ENCODE measurements at regions not wholly inside any gene's neighbourhood (a gene's known extent, or its start where the extent isn't known, plus 50 kb on each side); places are given as distances from the start of the nearest gene placed in this dataset.

DNA sequence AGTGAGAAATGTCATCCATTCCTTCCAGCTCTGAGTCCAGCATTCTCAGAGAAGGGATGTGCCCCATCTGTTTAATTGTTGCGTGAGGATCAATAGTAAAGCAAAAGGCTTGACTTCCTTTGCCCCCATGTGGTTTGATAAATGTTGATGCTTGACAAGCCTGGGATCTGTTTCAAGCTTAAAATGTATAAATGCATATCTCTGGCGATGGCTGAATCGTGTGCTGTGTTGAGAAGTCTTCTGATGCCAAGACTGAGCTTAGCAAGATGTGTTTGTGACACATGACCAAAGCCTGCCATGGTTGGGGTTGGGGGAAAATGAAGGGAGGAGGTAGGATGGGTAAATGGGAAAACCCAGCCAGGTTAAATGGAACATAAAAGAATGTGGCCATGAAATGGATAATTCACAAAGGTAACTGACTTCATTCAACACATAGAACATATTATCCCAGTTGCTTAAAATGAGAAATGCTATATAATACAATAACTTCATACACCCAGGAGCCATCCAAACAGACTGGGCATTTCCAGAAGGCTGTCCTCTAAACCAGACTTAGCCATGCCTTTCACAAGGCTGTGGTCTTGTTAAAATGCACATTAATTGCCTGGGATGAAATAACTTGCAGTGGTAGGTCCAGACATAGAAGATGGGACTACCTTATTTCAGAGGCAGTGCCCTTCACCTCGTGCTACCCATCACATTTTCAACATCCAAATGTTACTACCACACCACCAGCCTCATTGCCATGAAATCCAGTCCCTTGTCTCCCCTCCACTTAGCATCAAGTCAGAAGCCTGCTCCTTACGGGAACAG, 147.3 kb upstream of the PDE1C start:
- H3K36me3 ChIP-seq (ENCODE audit: low read depth): no peaks in the 10 kb centered on the region
- H3F3A ChIP-seq (ENCODE audit: insufficient read depth, low read depth): no peaks in the 10 kb centered on the region
- H3K9me2 ChIP-seq (ENCODE audit: insufficient read depth): no peaks in the 10 kb centered on the region
- peaks cover 37% of the 10 kb centered on the region for H3K27me3 ChIP-seq (ENCODE audit: insufficient read depth, low read depth)
- H3K79me2 ChIP-seq (ENCODE audit: low read depth): no peaks in the 10 kb centered on the region
- no peak overlapping the region for H2AFZ ChIP-seq
- no peak overlapping the region for H3K4me2 ChIP-seq
- intact Hi-C loops (cut with micrococcal nuclease; ENCODE audit: unreplicated experiment): no loop called here
- H3K4me3 ChIP-seq: no peak overlapping the region
- CTCF ChIA-PET: no interaction called here
- no peaks in the 10 kb centered on the region for H4K20me1 ChIP-seq (ENCODE audit: insufficient read depth)
- DNase-seq: no peak
- BruUV-seq (replicated peaks): no TSS peak
- H3K4me1 ChIP-seq (replicated peaks; ENCODE audit: insufficient read depth): no peaks in the 10 kb centered on the region
- H3K9me3 ChIP-seq (ENCODE audit: insufficient read depth, low read depth): no peaks in the 10 kb centered on the region
- no peak for TF ChIP-seq EZH2 (IDR thresholded peaks at IDR 0.05; ENCODE audit: low read depth)
- TF ChIP-seq, protein P1, sequence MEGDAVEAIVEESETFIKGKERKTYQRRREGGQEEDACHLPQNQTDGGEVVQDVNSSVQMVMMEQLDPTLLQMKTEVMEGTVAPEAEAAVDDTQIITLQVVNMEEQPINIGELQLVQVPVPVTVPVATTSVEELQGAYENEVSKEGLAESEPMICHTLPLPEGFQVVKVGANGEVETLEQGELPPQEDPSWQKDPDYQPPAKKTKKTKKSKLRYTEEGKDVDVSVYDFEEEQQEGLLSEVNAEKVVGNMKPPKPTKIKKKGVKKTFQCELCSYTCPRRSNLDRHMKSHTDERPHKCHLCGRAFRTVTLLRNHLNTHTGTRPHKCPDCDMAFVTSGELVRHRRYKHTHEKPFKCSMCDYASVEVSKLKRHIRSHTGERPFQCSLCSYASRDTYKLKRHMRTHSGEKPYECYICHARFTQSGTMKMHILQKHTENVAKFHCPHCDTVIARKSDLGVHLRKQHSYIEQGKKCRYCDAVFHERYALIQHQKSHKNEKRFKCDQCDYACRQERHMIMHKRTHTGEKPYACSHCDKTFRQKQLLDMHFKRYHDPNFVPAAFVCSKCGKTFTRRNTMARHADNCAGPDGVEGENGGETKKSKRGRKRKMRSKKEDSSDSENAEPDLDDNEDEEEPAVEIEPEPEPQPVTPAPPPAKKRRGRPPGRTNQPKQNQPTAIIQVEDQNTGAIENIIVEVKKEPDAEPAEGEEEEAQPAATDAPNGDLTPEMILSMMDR (conservative IDR thresholded peaks at IDR 0.05): no peak
- no peak overlapping the region for H3K27ac ChIP-seq
- POLR2A ChIA-PET (ENCODE audit: unreplicated experiment): no interaction called here

DNA sequence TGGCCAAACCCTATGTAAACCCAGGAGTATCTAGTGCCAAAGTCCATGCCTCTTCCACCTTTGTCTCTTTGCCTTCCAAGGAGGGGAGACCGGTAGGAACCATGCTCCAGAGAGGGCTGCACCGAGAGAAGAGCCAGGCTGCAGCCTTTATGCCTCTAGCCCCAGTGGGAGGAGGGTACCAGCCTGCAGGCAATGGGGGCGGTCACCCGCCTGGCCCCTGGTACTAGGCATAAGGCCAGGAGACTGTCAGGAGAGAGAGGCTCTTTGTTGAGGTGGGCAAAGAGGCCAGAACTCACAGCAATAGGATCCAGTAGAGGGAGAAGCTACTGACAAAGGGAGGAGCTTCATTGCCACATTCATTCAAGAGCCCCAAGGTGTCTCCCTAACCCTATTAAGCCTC, 146.6 kb upstream of the PDE1C start:
- BruUV-seq (replicated peaks): no TSS peak
- Histone ChIP-seq H3F3A (ENCODE audit: insufficient read depth, low read depth) (no peaks in the 10 kb centered on the region), H3K27ac (no peak overlapping the region), H2AFZ (no peak overlapping the region), H3K27me3 (ENCODE audit: insufficient read depth, low read depth) (peaks cover 36% of the 10 kb centered on the region), H3K4me2 (no peak overlapping the region), H4K20me1 (ENCODE audit: insufficient read depth) (no peaks in the 10 kb centered on the region), H3K79me2 (ENCODE audit: low read depth) (no peaks in the 10 kb centered on the region), H3K9me2 (ENCODE audit: insufficient read depth) (no peaks in the 10 kb centered on the region), H3K36me3 (ENCODE audit: low read depth) (no peaks in the 10 kb centered on the region), H3K4me1 (replicated peaks; ENCODE audit: insufficient read depth) (no peaks in the 10 kb centered on the region), H3K9me3 (ENCODE audit: insufficient read depth, low read depth) (no peaks in the 10 kb centered on the region), H3K4me3 (no peak overlapping the region)
- no peak for DNase-seq
- CTCF ChIA-PET: no interaction called here
- intact Hi-C loops (cut with micrococcal nuclease; ENCODE audit: unreplicated experiment): no loop called here
- POLR2A ChIA-PET (ENCODE audit: unreplicated experiment): no interaction called here
- no peak for TF ChIP-seq EZH2 (IDR thresholded peaks at IDR 0.05; ENCODE audit: low read depth)
- TF ChIP-seq, protein P1 (conservative IDR thresholded peaks at IDR 0.05): no peak

DNA sequence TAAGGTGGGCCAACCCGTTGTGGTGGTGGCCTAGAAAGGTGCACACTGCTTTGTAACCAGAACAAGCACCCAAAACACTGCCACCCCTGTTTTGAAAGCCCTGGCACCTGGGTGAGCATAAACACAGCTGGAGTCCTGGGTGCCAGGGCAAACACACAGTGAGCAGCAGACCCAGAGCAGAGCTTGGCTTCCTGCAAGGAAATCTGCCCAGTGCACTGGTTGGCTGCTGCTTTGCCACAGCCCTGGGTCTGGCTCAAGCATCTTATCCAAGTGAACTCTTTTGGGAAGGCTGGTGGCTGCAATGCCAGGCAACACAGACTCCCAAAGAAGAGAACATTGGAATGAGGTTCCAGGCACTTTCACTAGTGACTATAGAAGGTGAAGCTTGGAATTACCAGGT, 145.5 kb upstream of the PDE1C start:
- no peaks in the 10 kb centered on the region for H3K79me2 ChIP-seq (ENCODE audit: low read depth)
- H4K20me1 ChIP-seq (ENCODE audit: insufficient read depth): no peaks in the 10 kb centered on the region
- ChIA-PET CTCF (no interaction called here), POLR2A (ENCODE audit: unreplicated experiment) (no interaction called here)
- H3F3A ChIP-seq (ENCODE audit: insufficient read depth, low read depth): no peaks in the 10 kb centered on the region
- H3K9me2 ChIP-seq (ENCODE audit: insufficient read depth): no peaks in the 10 kb centered on the region
- H3K36me3 ChIP-seq (ENCODE audit: low read depth): no peaks in the 10 kb centered on the region
- DNase-seq: no peak
- H3K27me3 ChIP-seq (ENCODE audit: insufficient read depth, low read depth): peaks cover 35% of the 10 kb centered on the region
- BruUV-seq (replicated peaks): no TSS peak
- H3K27ac ChIP-seq: no peak overlapping the region
- no peaks in the 10 kb centered on the region for H3K9me3 ChIP-seq (ENCODE audit: insufficient read depth, low read depth)
- no peak overlapping the region for H2AFZ ChIP-seq
- H3K4me3 ChIP-seq: no peak overlapping the region
- intact Hi-C loops (cut with micrococcal nuclease; ENCODE audit: unreplicated experiment): no loop called here
- TF ChIP-seq, protein P1 (conservative IDR thresholded peaks at IDR 0.05): no peak
- TF ChIP-seq EZH2 (IDR thresholded peaks at IDR 0.05; ENCODE audit: low read depth): no peak
- H3K4me1 ChIP-seq (replicated peaks; ENCODE audit: insufficient read depth): no peaks in the 10 kb centered on the region
- H3K4me2 ChIP-seq: no peak overlapping the region
